HG02981 (cell line): ENCODE measurements at regions not wholly inside any gene's neighbourhood (a gene's known extent, or its start where the extent isn't known, plus 50 kb on each side); places are given as distances from the start of the nearest gene placed in this dataset.
"Not testable (repeated sequence)": the region's sequence is repeated elsewhere in the genome, so short reads cannot be mapped to it uniquely, and the experiment has no call there.

Experiments used
- ATAC-seq: cut with Tn5 transposase; IDR thresholded peaks from one replicate; pipeline ENCODE4 v1.9.1; 2021; ENCODE audit warnings: mild to moderate bottlenecking, moderate library complexity; ENCODE audit not compliant: unreplicated experiment

GRCh38 chr6:101011186-101011585, 130.1 kb upstream of the ASCC3 start:
- ATAC-seq: peak; percentile 99

- no peak for ATAC-seq
Measured at GRCh38 chr6:101013612-101014195, 132.6 kb upstream of the ASCC3 start.

DNA sequence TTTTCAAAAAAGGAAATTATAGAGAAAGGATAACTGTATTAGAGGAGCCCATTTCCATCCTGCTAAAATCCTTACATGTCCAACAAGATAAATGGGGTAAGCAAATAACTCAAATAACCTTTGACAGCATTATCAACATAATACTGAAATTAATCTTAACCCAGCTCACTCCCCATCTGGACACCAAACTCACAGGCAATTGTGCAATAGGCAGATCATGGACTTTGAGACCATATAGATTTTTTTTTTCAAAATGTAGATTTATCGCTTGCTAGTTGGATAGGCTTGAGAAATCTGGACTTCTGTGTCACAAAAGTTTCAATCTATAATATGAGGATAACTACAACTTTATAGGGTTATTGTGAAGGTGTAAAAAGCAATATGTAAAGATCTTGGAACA, 134.4 kb upstream of the ASCC3 start:
- no peak for ATAC-seq

DNA sequence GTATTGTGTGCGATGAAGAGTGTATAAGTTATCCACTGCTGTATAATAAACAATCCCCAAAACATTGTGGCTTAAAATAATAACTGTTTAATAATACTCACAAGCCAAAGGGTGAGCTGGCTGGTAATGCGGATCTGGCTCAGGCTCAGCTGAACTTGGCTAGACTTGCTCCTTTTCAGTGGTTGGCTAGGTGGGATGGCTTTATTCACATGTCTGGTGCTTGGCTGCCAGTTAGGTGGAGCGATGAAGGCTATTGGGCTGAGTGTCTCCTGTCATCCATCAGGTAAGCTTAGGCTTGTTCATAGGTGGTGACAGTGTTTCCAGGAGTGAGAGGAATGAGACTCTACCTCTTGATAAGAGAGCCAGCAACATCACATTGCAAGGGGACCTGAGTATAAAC, 135.0 kb upstream of the ASCC3 start:
- no peak for ATAC-seq

- no peak for ATAC-seq
Measured at GRCh38 chr6:101018157-101018556, 137.0 kb upstream of the ASCC3 start.

DNA sequence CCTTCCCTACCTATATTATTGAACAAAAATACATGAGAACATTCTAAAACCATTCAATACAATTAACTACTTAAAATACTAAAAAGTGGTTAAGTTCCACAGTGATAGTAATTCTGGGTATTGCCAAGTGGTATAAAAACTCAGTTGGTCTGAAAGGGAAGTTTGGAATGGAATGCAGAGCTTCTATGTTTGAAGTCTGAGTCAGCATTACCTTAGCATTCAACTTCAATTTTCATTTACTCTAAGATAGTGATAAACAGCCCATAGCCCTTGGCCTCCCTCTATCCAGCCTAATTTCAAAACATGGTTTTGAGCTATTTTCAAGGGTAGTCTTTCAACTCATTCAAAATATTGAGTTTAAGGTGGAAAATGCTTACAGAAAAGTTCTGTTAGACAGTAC, 140.4 kb upstream of the ASCC3 start:
- ATAC-seq: no peak

- ATAC-seq: no peak
Measured at GRCh38 chr6:101042966-101043365, 161.8 kb upstream of the ASCC3 start.

GRCh38 chr6:101058296-101058695, 177.2 kb upstream of the ASCC3 start:
- no peak for ATAC-seq

DNA sequence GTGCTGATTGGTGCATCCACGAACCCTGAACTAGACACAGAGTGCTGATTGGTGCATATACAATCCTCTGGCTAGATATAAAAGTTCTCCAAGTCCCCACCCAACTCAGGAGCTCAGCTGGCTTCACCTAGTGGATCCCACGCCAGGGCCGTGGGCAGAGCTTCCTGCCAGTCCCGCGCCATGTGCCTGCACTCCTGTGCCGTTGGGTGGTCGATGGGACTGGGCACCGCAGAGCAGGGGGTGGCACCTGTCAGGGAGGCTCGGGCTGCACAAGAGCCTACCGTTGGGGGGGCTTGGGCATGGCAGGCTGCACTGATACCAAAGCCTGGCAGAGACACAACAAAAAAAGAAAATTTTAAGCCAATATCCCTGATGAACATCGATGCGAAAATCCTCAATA, 185.4 kb upstream of the ASCC3 start:
- ATAC-seq: no peak

DNA sequence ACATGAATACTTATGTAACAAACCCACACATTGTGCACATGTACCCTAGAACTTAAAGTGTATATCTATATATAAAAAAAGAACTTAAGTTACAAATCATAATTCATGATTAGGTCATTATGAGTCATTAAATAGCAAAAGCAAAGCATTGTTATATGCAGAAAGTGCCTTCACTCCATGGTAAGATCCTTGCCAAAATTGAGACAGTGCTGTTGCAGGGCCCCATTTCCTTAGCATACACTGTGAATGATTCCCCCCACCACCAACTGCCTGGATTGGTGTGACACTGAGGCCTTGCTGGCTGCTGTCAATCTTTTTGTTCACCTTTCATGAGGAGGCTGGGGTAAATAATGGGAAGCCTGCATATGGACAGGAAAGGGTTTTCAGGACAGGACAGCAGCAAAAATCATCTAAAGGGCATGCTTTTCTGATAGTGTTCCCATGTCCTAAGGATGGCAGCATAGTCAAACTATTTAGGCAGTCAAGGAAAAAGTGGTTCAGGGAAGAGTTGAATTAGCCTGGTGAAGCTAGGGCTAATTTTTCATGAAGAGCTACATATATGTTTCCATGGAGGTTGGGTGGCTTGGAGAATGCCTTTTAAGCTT, 188.2 kb upstream of the ASCC3 start:
- ATAC-seq: no peak

GRCh38 chr6:101070044-101070608, 189.0 kb upstream of the ASCC3 start:
- no peak for ATAC-seq

DNA sequence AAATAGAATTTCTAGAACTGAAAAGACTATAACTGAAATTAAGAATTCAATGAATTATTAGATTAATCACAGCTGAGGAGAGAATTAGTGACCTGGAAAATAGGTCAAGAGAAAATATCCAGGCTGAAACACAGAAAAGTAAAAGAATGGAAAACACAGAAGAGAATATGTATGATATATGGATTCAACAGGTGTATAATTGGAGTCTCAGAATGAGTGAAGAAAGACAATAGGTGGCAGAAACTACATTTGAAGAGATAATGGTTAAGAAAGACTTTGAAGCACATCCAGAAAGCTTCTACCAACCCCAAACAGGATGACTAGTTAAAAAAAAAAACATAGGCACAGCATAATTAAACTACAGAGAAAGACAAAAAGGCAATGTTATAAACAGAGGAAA, 196.2 kb upstream of the ASCC3 start:
- no peak for ATAC-seq

DNA sequence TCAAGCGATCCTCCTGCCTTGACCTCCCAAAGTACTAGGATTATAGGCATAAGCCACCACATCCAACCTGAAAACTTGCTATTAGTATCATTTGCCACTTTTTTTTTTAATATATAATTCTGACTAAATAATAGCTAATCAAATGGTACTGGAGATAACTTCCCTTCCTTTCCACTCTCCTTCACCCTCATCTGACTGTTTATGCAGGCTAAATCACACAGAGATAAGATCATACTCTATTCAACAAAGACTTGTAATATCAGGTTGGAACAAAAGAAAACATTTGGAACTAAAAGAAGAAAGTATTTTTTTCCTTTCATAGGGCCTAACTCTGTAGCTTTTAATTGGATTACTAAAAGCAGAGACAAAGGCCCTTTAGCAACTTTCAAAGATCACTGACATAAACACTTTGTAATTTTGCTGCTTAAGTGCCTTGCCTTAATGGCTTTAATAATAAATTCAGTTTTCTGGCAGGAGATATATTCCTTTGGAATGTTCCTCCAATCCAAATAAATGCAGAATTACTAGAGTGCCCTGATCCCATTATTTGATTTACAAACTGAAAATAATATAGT, 198.7 kb upstream of the ASCC3 start:
- ATAC-seq: no peak

DNA sequence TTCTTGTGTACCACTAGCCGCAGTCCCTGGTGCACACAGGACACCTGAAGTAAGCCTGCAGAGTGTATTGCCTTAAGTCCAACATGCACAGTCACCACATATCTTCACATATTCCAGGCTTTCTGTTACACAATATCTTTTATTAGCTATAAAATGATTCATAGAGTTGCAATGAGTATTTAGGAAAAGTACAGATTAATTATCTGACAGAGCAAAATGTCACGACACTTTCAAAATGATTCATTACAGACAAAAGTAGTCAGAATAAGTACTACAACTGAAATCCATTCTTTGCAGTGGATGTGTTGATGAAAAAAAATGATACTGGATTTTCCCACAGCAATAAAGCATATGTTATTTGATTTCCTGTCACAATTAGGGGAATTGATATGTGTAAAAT, 199.5 kb upstream of the ASCC3 start:
- no peak for ATAC-seq

GRCh38 chr6:101083533-101084175, 202.5 kb upstream of the ASCC3 start:
- ATAC-seq: no peak

DNA sequence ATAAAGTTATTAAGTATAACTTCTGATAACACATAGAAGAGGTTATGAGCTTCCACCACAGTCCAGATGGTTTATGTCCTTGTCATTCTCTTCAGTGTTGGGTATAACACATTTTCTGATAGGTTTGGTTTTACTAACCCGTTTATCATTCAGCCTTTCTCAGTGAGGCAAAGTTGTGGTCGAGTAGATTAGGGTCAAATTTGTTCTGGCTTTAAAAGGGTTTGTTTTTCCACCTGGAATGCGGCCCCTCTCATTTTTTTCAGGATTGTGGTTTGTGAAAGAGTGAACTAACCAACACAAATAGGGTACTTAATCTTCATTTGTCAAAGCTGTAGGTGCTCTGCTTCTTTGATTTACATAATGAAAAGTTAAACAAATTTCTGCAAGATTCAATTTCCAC, 204.2 kb upstream of the ASCC3 start:
- no peak for ATAC-seq

DNA sequence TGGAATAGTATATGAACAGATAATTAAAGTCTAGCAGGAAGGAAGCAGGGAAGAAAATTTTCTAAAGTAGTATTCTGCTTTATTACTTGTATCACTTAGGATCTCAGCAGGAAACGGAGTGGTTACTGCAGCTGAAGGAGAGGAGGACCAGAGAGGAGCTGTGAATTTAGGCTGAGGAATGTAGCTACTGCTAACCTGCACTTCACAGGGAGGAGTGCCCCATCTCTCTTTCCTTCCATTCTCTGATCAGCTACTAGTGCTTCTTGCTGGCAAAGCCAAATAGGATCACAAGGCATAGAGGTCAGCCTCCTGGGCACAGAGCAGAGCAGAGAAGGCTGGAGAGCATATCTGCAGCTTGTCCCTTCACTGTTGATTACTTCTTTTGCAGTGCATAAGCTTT, 205.3 kb upstream of the ASCC3 start:
- no peak for ATAC-seq

DNA sequence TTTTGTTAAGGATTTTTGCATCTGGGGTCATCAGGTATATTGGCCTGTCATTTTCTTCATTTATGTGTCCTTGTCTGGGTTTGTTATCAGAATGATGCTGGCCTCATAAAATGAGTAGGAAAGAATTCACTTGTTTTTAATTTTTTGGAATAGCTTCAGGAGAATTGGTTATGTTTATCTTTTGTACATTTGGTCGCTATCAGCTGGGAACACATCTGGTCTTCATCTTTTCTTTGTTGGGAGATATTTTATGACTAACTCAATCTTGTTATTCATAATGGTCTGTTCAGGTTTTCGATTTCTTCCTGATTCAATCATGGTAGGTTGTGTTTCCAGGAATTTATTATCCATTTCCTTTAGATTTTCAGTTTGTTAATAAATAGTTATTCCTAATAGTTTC, 207.5 kb upstream of the ASCC3 start:
- ATAC-seq: no peak

GRCh38 chr6:101089640-101090039, 208.5 kb upstream of the ASCC3 start:
- ATAC-seq: no peak

DNA sequence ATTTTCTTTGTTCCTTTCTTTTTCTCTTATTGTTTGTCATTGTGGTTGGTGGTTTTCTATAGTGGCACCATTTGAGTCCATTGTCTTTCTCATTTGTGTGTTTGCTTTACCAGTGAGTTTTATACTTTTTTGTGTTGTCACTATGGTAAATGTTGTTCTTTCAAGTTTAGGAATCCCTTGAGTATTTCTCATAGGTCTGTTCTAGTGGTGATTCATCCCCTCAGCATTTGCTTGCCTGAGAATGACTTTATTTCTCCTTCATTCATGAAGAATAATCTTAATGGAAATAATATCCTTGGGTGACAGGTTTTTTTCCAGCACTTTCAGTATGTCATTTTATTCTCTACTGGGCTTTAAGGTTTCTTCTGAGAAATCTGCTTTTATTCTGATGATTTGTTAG, 209.2 kb upstream of the ASCC3 start:
- ATAC-seq: no peak

DNA sequence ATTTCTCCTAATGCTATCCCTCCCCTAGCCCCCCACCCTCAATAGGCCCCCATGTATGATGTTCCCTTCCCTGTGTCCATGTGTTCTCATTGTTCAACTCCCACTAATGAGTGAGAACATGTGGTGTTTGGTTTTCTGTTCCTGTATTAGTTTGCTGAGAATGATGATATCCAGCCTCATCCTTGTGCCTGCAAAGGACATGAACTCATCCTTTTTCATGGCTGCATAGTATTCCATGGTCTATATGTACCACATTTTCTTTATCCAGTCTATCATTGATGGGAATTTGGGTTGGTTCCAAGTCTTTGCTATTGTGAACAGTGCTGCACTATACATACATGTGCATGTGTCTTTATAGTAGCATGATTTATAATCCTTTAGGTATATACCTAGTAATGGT, 217.5 kb upstream of the ASCC3 start:
- not testable (repeated sequence) for ATAC-seq

GRCh38 chr6:101102702-101103101, 221.6 kb upstream of the ASCC3 start:
- no peak for ATAC-seq
